GM18873 (cell line): ENCODE measurements at regions not wholly inside any gene's neighbourhood (a gene's known extent, or its start where the extent isn't known, plus 50 kb on each side); places are given as distances from the start of the nearest gene placed in this dataset.
"Not testable (repeated sequence)": the region's sequence is repeated elsewhere in the genome, so short reads cannot be mapped to it uniquely, and the experiment has no call there.

Source experiments
- ATAC-seq: cut with Tn5 transposase; IDR thresholded peaks from one replicate; pipeline ENCODE4 v1.9.1; 2021; ENCODE audit warnings: mild to moderate bottlenecking, moderate library complexity, moderate number of reproducible peaks; ENCODE audit not compliant: unreplicated experiment, low FRiP score

DNA sequence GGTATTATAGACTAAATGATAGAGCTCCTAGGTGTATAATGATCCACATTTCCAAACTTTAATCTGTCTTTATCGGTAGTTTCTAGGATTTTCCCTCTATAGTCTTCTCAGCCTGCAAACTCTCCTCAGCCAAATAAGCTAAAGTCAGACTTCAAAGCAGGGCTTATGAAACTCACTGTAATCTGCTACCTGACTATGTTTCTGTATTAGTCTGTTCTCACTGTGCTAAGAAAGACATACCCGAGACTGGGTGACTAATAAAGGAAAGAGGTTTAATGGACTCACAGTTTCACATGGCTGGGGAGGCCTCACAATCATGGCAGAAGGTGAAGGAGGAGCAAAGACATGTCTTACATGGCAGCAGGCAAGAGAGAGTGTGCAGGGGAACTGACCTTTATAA is 928.7 kb upstream of the ADGRB3 start:
- ATAC-seq = no peak

DNA sequence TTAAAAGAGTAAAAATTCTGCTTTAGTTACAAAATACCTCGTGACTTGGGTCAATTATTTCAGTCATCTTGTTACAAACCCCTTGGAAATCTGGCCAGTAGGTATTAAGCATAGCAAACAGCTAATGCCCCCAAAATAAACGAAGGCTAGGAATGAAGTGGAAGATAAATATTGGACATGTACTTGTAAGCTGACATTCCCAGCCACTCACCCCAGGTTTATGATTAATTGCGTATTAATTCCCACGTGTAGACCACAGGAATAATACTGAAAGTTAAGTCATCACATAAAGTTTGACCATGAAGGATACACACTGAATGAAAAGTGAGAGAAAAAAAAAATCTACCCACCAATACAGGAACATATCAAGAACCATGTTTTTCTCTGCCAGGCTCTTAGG is 936.5 kb upstream of the ADGRB3 start:
- ATAC-seq = no peak

GRCh38 chr6:67694127-67694526 is 941.0 kb upstream of the ADGRB3 start:
- ATAC-seq = no peak

DNA sequence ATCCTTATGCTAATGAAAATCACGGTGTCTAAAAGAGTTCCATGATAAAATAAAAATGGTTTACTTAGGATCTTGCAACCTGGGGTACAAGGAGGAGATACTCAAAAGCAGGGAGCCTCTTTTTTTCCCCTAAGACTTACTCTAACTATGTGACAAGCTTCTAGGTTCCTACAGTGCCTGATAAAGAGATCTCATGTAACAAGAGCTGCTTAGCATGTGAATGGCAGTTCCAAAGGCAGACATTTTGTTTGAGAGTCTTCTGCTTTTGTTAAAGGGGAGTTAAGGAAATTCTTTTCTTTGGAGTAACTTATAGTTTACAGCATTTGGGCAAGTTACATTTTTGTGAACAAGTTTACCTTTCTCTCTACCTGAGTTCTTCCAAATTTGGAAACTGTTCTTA is 945.8 kb upstream of the ADGRB3 start:
- ATAC-seq = no peak

- ATAC-seq = no peak
Observed at GRCh38 chr6:67687396-67687795, 947.7 kb upstream of the ADGRB3 start.

- not testable (repeated sequence) for ATAC-seq
Observed at GRCh38 chr6:67686225-67686624, 948.9 kb upstream of the ADGRB3 start.

- no peak for ATAC-seq
Observed at GRCh38 chr6:67683960-67684359, 951.1 kb upstream of the ADGRB3 start.

DNA sequence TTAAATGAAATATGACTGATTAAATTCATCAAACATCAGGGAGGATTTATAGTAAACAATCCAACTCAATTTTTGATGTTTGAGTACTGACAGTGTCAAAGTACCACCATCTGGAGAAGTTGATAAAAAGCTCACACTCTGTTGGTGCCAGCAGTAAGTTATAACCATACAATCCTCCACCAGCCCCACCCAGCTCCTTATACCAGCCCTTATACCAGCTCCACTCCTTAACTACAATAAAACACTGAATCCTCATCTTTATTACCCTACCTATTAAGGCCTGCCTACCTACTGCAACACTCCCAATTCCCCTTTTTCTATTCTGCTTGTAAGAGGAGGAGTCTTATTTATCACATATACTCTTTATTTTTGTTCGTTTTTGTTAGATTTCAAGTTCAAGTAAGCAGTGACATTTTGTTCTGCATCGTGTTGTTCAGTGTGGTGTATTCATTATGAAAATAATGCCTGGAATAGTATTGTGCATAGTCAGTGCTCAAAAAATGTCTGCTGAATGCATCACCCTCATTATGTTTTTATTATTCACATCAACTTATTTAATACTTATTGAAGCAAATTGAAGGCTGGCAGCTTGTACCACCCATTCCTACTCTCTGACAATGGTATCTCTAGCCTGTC is 954.7 kb upstream of the ADGRB3 start:
- ATAC-seq = no peak

DNA sequence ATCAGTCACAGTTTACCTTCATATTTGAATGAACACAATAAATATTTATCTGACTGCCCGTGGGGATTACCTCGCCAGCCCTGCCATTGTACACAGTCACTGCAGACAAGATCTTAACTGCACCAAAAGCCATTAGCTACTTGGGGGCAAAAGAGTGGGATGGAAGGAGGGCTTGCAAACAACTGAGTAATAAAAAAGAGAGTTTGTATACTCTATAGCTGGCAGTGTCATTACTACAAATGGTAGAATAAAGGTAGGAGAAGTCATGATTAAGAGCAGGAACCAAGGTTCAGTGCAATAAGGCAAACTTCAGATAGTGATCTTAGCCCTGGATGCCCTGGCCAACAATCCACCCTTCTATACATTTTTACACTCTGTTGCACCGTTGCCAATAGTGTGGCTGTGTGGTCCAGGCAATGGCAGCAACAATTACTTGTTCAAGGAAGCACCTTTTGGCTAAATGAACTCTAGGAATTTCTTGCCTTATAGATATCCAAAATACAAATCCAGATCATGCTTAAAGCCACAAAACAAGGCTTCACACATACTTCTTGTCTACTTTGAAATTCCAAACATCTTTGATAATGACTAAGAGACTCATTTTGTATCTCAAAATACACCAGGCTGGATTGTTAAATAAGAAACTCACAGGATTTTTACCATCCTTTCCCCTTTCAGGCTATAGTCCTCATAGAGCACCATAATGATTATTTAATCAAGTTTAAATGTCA is 955.4 kb upstream of the ADGRB3 start:
- no peak for ATAC-seq

GRCh38 chr6:67676892-67677291 is 958.2 kb upstream of the ADGRB3 start:
- ATAC-seq = no peak

DNA sequence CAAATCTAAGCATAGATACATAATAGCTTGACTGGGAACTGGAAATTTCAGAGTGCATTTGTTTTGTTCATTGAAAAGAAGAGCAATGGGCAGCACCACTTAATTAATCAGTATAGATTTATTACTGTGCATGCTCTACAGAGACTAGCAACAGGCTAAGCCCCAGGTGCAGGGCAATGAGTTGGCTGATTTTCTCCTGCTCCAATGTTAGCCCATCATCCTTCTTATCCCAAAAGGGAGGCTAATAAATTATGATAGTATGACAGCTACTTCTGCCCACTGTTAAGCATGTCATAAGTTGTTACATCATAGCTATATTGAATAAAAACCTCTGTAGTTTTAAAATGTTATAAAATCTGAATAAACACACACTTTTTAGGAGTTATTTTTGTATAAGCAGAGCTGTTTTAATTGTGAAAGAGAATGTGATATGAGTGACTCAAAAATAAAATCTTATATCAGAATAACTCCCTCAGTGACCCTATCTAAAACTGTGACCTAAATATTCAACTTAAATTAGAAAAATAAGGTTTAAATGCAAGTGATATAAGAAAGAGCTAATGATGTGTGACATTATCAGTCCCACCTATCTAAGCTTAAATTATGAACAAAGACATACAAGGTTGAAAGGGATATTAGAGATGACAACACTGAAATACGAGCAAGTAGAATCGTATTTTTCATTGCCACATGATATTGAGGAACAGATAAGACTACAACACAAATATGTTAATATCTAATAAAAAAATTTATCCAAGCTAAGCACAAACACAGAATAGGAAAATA is 967.3 kb upstream of the ADGRB3 start:
- ATAC-seq = no peak

DNA sequence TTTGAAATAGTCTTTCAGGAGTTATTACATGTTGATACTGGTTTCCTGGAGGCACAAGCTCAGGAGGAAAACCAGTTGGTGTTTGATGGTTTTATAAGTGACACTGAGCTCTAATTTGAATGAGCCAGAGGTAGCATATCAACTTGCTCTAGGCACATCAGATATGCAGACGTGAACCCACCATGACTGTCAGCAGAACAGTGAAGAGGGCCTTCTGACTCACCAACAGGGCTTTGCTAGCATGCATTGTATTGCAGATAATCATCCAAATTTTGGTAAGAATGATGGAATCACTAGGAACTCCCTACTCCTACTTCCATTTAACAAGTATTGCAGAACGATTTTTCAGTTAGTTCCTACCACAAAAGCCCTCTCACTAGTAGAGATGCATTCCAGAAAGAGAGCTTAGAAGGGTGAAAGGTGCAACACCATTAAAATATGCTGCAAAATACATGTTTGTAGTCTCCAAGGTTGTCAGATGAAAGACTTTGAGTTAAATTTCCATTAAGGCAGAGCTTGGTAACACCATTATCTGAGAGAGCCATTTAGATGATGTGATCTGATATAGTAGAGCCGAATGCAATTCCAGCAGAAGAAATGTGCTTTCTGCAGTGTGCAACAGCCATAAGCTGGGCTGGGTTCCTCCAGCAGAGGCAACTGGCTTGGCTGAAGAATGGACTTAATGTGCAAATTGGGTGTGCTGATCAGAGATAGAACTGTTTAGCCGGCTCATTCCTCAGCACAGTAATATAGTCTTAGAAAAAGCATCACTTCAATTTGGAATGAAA is 968.7 kb upstream of the ADGRB3 start:
- ATAC-seq = no peak

GRCh38 chr6:67664942-67665341 is 970.1 kb upstream of the ADGRB3 start:
- ATAC-seq = no peak

- no peak for ATAC-seq
Observed at GRCh38 chr6:67663105-67663895, 971.8 kb upstream of the ADGRB3 start.

DNA sequence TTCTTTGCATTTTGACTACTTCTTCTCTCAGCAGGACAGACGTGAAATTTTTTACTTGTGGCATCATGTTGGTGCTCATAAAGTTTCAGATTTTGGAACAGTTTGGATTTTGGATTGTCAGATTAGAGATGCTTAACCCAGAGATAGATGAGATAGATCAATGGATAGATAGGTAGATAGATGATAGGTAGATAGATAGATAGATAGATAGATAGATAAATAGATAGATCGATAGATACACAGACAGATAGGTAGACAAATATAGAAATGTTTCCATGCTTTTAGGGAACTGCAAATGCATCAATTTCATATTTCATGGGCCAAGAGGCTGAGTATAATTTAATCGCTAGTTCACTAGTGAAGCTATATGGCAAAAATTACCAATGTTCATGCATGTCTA is 981.5 kb upstream of the ADGRB3 start:
- no peak for ATAC-seq

DNA sequence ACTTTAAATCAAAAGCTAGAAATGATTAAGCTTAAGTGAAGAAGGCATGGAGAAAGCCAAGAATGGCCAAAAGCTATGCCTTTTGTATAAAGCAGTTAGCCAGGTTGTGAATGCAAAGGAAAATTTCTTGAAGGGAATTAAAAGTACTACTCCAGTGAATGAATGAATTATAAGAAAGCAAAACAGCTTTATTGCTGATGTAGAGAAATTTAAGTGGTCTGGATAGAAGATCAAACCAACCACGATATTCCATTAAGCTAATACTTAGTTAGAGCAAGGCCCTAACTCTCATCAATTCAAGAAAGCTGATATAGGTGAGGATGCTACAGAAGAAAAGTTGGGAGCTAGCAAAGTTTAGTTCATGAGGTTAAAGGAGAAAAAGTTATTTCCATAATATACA is 988.5 kb upstream of the ADGRB3 start:
- ATAC-seq = no peak

GRCh38 chr6:67643281-67643680 is 991.8 kb upstream of the ADGRB3 start:
- no peak for ATAC-seq

GRCh38 chr6:67642582-67642981 is 992.5 kb upstream of the ADGRB3 start:
- ATAC-seq = no peak

DNA sequence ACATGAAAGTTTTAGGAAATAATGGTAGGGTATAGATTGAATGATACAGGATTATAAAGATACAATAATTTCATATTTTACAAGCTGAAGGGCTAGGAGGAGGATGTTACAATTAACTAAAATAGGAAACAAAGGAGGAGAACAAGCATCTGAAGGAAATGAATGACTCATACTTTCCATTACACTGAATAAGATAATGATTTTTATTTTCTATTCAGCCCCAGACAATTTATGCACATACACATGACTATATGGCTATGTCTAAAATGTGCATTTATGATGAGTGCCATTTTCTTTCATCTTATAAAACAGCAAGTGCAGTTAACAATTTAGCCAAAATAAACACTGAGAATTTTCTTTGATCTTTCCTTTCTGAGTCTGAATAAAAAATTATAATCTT is 994.6 kb upstream of the ADGRB3 start:
- no peak for ATAC-seq

DNA sequence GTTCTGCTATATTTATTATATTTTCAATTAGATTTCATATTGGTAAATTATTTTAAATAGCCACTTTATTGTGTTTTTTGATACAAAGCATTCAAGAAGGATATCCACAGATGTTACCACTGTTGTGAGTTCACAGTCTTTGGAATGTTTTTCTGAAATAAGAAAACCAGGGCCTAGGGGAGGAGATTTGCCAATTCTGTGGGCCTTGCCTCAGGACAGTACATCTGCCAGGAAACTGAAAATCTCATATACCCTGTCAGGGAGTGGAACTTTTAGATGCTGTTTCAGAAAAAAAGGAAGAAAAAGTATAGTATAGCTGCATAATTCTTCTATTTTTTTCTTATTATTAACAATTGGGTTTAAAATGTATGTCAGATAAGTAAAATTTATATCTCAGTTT is 995.9 kb upstream of the ADGRB3 start:
- no peak for ATAC-seq
